Erythroblast (primary cell): ENCODE measurements at regions not wholly inside any gene's neighbourhood (a gene's known extent, or its start where the extent isn't known, plus 50 kb on each side); places are given as distances from the start of the nearest gene placed in this dataset.

Experiments
- GATA1 ChIP-seq: IDR thresholded peaks from 2 replicates; pipeline ENCODE4 v1.6.1; 2011; ENCODE audit warnings: low read depth, mild to moderate bottlenecking, control low read depth, low read length, moderate library complexity
- POLR2A ChIP-seq: IDR thresholded peaks from 2 replicates; pipeline ENCODE4 v1.6.1; 2011; ENCODE audit warnings: mild to moderate bottlenecking, low read length

DNA sequence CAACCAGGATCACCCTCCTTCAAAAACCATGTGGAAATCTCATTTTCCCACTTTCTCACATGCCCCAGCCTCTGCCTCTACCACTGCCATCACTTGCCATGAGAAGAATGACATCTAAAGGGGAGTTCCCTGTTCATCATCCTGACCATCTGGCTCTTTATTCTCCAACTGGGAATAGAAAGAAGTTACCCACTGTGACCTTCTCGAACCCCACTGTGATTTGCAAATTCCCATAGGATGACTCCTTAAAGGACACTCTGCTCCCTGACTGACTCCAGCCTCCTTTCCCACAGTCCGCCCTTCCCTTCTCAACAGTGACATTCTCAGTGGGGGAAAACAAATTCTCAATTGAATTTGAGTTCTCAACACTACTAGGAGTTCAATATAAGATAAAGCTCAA is 440.5 kb downstream of the NR2F2 start:
- TF ChIP-seq POLR2A: no peak
- no peak for TF ChIP-seq GATA1
